ENCODE measurements at regions not wholly inside any gene's neighbourhood (a gene's known extent, or its start where the extent isn't known, plus 50 kb on each side); places are given as distances from the start of the nearest gene placed in this dataset.

DNA sequence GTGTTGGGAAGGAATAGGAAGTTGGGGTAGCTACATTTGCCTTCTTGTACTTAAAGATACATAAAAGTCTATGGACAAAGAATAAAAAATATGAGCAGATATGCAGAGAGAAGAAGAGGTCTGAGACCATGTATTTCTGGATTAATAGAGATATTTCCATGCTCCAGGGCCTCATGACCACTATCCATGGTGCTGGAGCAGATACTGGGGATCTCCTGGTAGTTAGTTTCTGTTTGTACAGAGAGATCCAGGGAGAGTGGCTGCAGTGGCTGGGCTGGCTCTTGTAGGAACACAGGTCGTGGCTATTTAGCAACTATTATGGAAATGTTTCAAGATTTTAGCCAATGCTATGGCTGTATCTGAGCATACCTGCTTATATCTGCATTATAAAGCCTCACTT, 184.2 kb upstream of the TMEM161B start:
- Histone ChIP-seq H3K36me3 (ENCODE audit: low read depth) (no peaks in the 10 kb centered on the region), H3K27ac (ENCODE audit: poor library complexity, severe bottlenecking) (no peak overlapping the region), H3K9me3 (ENCODE audit: severe bottlenecking) (no peaks in the 10 kb centered on the region), H3K4me3 (ENCODE audit: severe bottlenecking) (no peak overlapping the region), H3K4me1 (ENCODE audit: insufficient read depth, poor library complexity, severe bottlenecking) (no peaks in the 10 kb centered on the region), H3K27me3 (ENCODE audit: insufficient read depth, poor library complexity, severe bottlenecking) (peaks cover 4% of the 10 kb centered on the region)
- ATAC-seq (ENCODE audit: low read depth) (peak; percentile 49; the same call in 1 of the 3 replicates), DNase-seq (ENCODE audit: low spot score) (no peak)
- TF ChIP-seq, protein P1, sequence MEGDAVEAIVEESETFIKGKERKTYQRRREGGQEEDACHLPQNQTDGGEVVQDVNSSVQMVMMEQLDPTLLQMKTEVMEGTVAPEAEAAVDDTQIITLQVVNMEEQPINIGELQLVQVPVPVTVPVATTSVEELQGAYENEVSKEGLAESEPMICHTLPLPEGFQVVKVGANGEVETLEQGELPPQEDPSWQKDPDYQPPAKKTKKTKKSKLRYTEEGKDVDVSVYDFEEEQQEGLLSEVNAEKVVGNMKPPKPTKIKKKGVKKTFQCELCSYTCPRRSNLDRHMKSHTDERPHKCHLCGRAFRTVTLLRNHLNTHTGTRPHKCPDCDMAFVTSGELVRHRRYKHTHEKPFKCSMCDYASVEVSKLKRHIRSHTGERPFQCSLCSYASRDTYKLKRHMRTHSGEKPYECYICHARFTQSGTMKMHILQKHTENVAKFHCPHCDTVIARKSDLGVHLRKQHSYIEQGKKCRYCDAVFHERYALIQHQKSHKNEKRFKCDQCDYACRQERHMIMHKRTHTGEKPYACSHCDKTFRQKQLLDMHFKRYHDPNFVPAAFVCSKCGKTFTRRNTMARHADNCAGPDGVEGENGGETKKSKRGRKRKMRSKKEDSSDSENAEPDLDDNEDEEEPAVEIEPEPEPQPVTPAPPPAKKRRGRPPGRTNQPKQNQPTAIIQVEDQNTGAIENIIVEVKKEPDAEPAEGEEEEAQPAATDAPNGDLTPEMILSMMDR (IDR thresholded peaks at IDR 0.05; ENCODE audit: poor library complexity, severe bottlenecking) = no peak

DNA sequence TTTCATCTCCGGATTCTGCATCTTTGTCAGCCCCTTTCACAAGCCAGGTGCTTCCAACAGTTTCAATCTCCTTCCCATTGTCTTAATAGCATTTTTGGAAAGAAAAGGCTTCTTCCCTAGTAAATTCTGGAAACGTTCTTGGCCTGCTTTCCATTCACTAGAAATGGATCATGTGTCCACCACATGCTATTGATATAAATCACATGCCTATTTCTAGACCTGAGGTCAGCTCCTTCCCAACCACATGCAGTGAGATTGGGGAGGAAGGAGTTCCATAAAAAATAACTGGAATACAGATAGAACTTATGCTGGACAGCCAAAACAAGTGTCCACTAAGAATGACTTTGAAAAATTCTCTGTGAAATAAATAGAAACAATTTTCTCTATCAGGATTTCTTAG, 181.6 kb upstream of the TMEM161B start:
- Histone ChIP-seq H3K27ac (ENCODE audit: poor library complexity, severe bottlenecking) (no peak overlapping the region), H3K27me3 (ENCODE audit: insufficient read depth, poor library complexity, severe bottlenecking) (peaks cover 7% of the 10 kb centered on the region), H3K36me3 (ENCODE audit: low read depth) (no peaks in the 10 kb centered on the region; the same call in 1 of the 2 replicates), H3K4me1 (ENCODE audit: insufficient read depth, poor library complexity, severe bottlenecking) (no peaks in the 10 kb centered on the region), H3K9me3 (ENCODE audit: severe bottlenecking) (no peaks in the 10 kb centered on the region), H3K4me3 (ENCODE audit: severe bottlenecking) (no peak overlapping the region)
- ATAC-seq (ENCODE audit: low read depth) = no peak
- DNase-seq (ENCODE audit: low spot score) = no peak
- TF ChIP-seq, protein P1 (IDR thresholded peaks at IDR 0.05; ENCODE audit: poor library complexity, severe bottlenecking) = no peak

DNA sequence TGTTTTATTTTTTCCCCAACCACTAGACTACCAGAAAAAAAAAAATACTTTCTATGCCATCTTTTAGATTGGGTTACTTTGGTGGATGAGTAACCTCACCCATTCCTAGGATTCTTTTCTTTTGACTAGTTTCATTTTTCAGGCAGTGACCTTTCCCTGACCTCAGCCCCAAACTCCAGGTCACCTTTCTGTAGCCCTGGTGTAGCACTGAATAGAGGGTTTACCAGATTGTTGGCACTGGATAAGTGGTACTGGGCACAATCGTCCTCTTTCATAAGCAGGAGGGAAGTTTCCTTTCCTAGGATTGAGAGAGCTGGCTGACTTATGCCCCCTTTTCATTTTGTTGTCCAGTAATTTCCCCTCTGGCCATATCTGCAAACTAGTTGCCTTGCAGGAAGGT, 169.4 kb upstream of the TMEM161B start:
- Histone ChIP-seq H3K27ac (ENCODE audit: poor library complexity, severe bottlenecking) (no peak overlapping the region), H3K27me3 (ENCODE audit: insufficient read depth, poor library complexity, severe bottlenecking) (peaks cover 9% of the 10 kb centered on the region), H3K4me3 (ENCODE audit: severe bottlenecking) (no peak overlapping the region), H3K4me1 (ENCODE audit: insufficient read depth, poor library complexity, severe bottlenecking) (peaks cover 8% of the 10 kb centered on the region), H3K9me3 (ENCODE audit: severe bottlenecking) (no peaks in the 10 kb centered on the region), H3K36me3 (ENCODE audit: low read depth) (no peaks in the 10 kb centered on the region)
- peak; percentile 79 for ATAC-seq (ENCODE audit: low read depth)
- DNase-seq (ENCODE audit: low spot score) = no peak
- TF ChIP-seq, protein P1 (IDR thresholded peaks at IDR 0.05; ENCODE audit: poor library complexity, severe bottlenecking) = no peak

DNA sequence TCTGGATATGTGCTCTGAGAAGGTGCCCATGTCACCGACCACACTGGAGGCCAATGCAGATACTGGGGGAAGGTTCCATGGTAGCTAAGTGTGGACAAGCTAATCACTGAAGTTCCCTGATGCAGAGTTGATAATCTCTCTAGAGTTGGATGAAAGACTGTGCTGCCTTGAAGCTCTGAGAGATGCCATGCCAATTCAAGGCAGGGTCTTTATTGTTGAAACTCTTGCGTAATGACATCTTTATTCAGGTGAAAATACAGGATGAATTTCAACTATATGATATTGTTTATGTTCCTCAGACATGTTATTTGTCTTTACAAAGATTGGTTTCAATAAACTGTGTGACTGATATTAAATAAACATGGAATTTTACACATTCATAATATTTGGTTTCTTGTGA, 167.6 kb upstream of the TMEM161B start:
- Histone ChIP-seq H3K4me1 (ENCODE audit: insufficient read depth, poor library complexity, severe bottlenecking) (peaks cover 8% of the 10 kb centered on the region), H3K27ac (ENCODE audit: poor library complexity, severe bottlenecking) (no peak overlapping the region), H3K9me3 (ENCODE audit: severe bottlenecking) (no peaks in the 10 kb centered on the region), H3K4me3 (ENCODE audit: severe bottlenecking) (no peak overlapping the region), H3K36me3 (ENCODE audit: low read depth) (no peaks in the 10 kb centered on the region), H3K27me3 (ENCODE audit: insufficient read depth, poor library complexity, severe bottlenecking) (peaks cover 3% of the 10 kb centered on the region)
- DNase-seq (ENCODE audit: low spot score) (no peak), ATAC-seq (ENCODE audit: low read depth) (no peak)
- TF ChIP-seq, protein P1 (IDR thresholded peaks at IDR 0.05; ENCODE audit: poor library complexity, severe bottlenecking) = no peak

DNA sequence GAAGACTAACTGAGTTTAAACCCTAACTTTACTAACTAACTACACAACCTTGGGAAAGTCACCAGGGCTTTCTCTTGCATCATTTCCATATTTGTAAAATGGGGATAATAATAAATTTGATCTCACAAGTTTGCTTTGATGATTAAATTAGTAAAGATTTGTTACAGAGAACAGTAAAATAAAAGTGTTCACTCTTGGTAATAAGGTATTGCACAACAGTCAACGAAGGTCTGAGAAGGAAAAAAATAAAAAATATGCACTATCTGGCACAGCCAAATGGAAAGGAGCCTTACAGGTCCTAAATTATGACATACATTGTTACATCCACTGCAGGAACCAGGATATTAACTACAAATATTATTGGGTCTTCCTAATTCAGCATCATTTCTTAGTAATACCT, 160.0 kb upstream of the TMEM161B start:
- no peak for DNase-seq (ENCODE audit: low spot score)
- TF ChIP-seq, protein P1 (IDR thresholded peaks at IDR 0.05; ENCODE audit: poor library complexity, severe bottlenecking) = no peak
- H3K9me3 ChIP-seq (ENCODE audit: severe bottlenecking) = no peaks in the 10 kb centered on the region

More for the DNA sequence above, 160.0 kb upstream of the TMEM161B start:
- Histone ChIP-seq H3K36me3 (ENCODE audit: low read depth) (no peaks in the 10 kb centered on the region), H3K27ac (ENCODE audit: poor library complexity, severe bottlenecking) (no peak overlapping the region), H3K4me1 (ENCODE audit: insufficient read depth, poor library complexity, severe bottlenecking) (no peaks in the 10 kb centered on the region), H3K4me3 (ENCODE audit: severe bottlenecking) (no peak overlapping the region), H3K27me3 (ENCODE audit: insufficient read depth, poor library complexity, severe bottlenecking) (no peaks in the 10 kb centered on the region)
- ATAC-seq (ENCODE audit: low read depth) = no peak

Measured in RWPE2 (cell line).